GM10248 (cell line): ENCODE measurements at regions not wholly inside any gene's neighbourhood (a gene's known extent, or its start where the extent isn't known, plus 50 kb on each side); places are given as distances from the start of the nearest gene placed in this dataset.

ENCODE experiments used
- CTCF ChIA-PET: fragments of 300-600 bp; sonication (Branson Sonifier 250); formaldehyde crosslinking; extraction: SDS; loops from one replicate; lab custom pipeline; 2021; ENCODE audit warnings: antibody characterized with exemption; lab: Yijun Ruan, JAX
- POLR2A ChIA-PET: fragments of 350-650 bp; sonication (Branson Sonifier 250); formaldehyde crosslinking; extraction: SDS; loops from one replicate; lab custom pipeline; 2020; ENCODE audit warnings: antibody characterized with exemption; lab: Yijun Ruan, JAX
- DNase-seq: peaks from one replicate; pipeline ENCODE4 v3.0.0; 2012; ENCODE audit errors: extremely low spot score
- TF ChIP-seq, protein P1 (sequence below): IDR thresholded peaks from 2 replicates; pipeline ENCODE4 v1.5.1; 2012; ENCODE audit warnings: mild to moderate bottlenecking, low read depth; ENCODE audit errors: extremely low read depth, missing control alignments, control extremely low read depth

DNA sequence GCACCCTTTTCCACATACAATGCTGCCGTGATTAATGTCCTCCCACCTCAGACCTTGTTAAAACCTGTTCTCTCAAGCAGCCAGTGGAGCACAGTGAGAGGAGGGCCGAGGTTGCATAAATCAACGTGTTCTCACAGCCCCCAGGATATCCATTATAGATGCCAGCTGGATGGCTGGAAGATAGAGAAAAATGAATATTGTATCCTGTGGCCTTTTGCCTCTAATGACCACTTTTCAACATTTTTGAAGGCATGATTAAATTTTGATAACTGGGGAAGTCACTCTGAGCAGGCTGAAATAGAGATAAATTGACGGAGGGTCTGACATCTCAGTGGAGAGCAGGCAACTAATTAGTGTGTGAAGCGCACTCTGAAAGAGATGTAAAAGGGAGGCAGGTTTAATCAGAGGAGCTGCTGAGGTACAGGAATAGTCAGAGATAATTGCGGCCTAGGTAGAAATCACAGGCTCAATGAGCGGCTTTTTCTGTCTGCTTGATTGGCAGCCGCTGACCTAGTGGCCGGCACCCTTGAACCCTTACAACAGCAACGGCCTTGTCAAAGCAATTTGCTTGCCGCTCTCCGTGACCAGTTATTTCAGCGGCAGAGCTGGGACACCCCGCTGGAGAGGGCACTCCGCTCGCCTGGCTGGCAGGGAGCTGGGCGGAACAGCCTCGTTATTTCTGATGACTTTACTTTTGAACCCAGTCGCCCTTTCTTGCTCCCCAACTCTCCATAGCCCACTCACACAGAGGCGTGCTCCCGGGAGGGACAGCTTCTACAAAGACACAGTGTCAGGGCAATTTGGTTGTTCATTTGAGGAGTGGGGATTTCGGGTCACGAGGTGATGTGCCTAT lies 560.7 kb downstream of the PSAT1 start:
- TF ChIP-seq, protein P1, sequence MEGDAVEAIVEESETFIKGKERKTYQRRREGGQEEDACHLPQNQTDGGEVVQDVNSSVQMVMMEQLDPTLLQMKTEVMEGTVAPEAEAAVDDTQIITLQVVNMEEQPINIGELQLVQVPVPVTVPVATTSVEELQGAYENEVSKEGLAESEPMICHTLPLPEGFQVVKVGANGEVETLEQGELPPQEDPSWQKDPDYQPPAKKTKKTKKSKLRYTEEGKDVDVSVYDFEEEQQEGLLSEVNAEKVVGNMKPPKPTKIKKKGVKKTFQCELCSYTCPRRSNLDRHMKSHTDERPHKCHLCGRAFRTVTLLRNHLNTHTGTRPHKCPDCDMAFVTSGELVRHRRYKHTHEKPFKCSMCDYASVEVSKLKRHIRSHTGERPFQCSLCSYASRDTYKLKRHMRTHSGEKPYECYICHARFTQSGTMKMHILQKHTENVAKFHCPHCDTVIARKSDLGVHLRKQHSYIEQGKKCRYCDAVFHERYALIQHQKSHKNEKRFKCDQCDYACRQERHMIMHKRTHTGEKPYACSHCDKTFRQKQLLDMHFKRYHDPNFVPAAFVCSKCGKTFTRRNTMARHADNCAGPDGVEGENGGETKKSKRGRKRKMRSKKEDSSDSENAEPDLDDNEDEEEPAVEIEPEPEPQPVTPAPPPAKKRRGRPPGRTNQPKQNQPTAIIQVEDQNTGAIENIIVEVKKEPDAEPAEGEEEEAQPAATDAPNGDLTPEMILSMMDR, result no peak
- CTCF ChIA-PET, result no interaction called here
- POLR2A ChIA-PET, result no interaction called here
- no peak for DNase-seq

DNA sequence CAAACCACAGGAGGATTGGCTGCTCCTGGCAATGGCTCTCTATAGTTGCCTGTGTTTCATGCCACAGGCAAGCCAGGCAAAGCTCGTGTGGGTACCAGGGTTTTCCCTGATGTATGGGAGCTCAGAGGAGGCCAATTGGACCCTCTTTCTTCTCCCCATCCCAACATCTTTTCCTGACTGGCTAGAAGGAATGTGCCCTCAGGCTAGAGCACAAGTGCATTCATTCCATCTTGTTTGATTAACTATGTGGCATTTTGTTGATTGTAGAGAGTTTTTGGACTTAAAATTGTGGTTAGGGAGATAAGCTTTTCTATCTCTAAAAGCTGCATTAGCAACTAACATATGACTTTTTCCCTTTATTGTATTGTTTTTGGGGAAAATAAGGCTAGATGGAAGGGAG lies 561.3 kb downstream of the PSAT1 start:
- DNase-seq, result no peak
- ChIA-PET POLR2A (no interaction called here), CTCF (no interaction called here)
- TF ChIP-seq, protein P1, result no peak

DNA sequence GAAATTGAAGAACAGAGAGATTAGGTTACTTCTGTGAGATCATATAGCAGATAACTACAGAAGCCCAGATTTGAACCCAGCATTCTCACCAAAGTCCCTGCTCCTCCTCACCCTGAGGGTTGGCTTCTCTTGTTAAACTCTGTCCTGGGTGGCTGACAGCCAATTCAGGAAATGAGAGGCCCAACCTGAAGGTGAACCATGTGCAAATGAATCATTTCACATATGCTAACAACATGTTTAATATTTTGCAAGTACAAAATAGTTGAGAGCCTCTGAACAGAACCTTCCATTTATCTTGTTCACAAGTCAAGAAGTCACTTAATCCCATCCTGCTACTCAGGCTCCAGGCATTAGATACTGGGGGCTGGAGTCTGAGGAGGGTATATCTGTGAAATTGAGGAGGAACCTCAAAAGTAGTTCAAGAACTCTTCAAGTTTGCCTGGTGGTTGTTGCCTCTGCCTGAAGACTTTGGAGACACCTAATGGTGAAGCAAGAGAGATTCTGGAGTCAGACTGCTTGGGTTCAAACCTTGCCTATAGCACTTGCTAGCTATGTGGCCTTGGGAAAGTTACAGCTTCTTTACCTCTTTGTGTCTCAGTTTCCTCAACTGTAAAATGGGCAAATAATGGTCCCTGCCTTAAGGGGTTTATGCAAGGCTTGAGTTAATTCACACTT lies 564.0 kb downstream of the PSAT1 start:
- POLR2A ChIA-PET, result no interaction called here
- CTCF ChIA-PET, result no interaction called here
- TF ChIP-seq, protein P1, result no peak
- no peak for DNase-seq

DNA sequence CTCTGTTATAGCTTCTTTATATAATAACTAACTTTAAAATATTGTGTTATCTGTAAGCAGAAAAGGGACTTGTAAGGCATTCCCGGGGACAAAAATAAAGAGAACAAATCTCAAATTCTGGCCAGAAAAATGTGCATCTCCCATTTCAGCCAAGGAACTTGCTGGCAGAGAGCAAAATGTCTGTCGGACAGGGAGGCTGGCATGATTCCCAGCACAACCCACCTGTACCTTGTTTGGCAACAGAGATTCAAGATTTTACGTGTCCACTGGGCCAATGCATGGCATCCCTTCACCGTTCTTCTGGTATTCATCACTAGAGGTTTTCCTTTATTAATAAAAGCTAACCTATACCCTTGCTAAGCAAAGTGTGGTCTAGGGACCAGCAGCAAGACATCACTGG lies 566.6 kb downstream of the PSAT1 start:
- TF ChIP-seq, protein P1, result no peak
- CTCF ChIA-PET, result no interaction called here
- POLR2A ChIA-PET, result no interaction called here
- no peak for DNase-seq

DNA sequence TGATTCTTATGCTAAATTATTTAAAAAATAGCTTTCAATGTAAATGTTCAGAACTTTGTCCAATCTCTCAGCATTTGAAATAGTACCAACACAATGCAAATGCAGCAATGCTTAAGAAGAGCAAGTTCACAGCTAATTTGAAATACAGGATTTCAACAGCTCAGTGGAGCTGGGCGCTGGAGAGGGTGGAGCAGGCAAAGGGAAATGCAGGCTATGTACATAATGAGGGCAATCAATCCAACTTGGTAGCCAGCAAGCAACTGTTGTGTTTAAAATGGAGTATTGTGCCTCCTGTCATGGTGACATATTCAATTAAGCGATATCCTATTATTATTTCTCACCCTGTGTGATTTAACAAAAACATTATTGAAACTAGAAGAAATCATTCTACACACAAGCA lies 568.8 kb downstream of the PSAT1 start:
- CTCF ChIA-PET, result no interaction called here
- POLR2A ChIA-PET, result no interaction called here
- TF ChIP-seq, protein P1, result no peak
- DNase-seq, result no peak

DNA sequence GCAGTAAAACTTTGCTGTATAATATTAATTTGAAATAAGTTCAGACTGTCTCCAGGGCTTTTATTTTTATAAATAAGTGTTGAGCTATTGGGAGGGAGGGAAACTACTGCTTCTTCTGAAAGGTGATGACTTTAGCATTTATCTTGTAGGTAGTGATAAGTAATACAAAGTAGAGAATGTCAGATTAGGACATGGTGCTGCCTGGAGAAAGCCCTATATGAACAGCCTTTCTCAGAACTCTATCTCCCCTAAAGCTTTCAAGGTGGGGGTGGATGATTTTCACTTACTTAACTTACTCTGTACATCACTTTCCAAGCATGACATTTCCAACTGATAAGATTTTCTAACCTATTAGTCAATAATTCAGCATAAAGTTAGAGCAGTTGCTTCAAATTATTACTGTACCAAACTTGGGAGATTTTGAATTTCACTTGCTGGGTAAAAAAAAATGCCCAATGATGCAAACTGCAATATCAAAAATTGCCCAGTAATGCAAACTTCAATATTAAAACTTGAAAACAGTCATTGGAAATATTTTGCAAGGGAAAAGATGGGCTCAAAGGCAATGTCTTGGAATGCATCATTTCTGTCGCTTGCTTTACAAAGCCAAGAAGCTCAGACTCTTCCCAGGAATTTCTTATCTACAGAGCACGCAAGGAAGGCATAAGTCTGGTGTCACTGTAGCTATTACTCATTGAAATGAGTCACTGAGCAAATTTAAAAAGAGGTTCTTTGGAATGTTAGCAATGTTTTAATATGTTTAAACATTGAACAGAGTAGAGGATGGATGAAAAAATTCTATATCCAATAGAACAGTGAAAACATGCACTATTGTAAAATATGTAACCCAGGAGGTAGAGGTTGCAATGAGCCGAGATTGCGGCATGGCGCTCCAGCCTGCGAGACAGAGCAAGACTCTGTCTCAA lies 569.5 kb downstream of the PSAT1 start:
- POLR2A ChIA-PET, result no interaction called here
- DNase-seq, result no peak
- CTCF ChIA-PET, result no interaction called here
- TF ChIP-seq, protein P1, result no peak
